K562 (cell line): ENCODE measurements at regions not wholly inside any gene's neighbourhood (a gene's known extent, or its start where the extent isn't known, plus 50 kb on each side); places are given as distances from the start of the nearest gene placed in this dataset.

Source experiments
- ELF4 ChIP-seq: fragments of 450-650 bp; formaldehyde crosslinking; IDR thresholded peaks from 2 replicates; pipeline ENCODE4 v1.4.0; 2022; ENCODE audit warnings: missing genetic modification characterization
- ETS1 ChIP-seq: conservative IDR thresholded peaks from 2 replicates; pipeline ENCODE4 v1.6.1; 2011; ENCODE audit warnings: low read depth, mild to moderate bottlenecking, low read length; ENCODE audit not compliant: control insufficient read depth
- HMG20B ChIP-seq: fragments of 250-450 bp; sonication (Bioruptor Pico); IDR thresholded peaks from 2 replicates; pipeline ENCODE4 v1.5.0; 2021; ENCODE audit warnings: mild to moderate bottlenecking
- HSF4 ChIP-seq: fragments of 250-450 bp; sonication (Bioruptor Pico); IDR thresholded peaks from 2 replicates; pipeline ENCODE4 v2.1.2; 2022; ENCODE audit warnings: mild to moderate bottlenecking, moderate library complexity, borderline replicate concordance
- LEF1 ChIP-seq: fragments of 450-650 bp; IDR thresholded peaks from 2 replicates; pipeline ENCODE4 v1.6.1; 2016; ENCODE audit warnings: mild to moderate bottlenecking
- MGA ChIP-seq: fragments of 450-650 bp; IDR thresholded peaks from 2 replicates; pipeline ENCODE4 v1.6.1; 2016; ENCODE audit warnings: mild to moderate bottlenecking, moderate library complexity
- NCOR1 ChIP-seq: fragments of 450-650 bp; IDR thresholded peaks from 2 replicates; pipeline ENCODE4 v1.6.1; 2016; ENCODE audit warnings: mild to moderate bottlenecking, moderate library complexity
- POLR2H ChIP-seq: IDR thresholded peaks from 2 replicates; pipeline ENCODE4 v1.6.1; 2016; ENCODE audit warnings: missing genetic modification characterization, low read depth, mild to moderate bottlenecking, control low read depth, missing compliant biosample characterization, moderate library complexity
- SP2 ChIP-seq: IDR thresholded peaks from 2 replicates; pipeline ENCODE4 v1.6.1; 2011; ENCODE audit warnings: mild to moderate bottlenecking, low read depth, low read length, moderate library complexity; ENCODE audit not compliant: poor library complexity, severe bottlenecking; ENCODE audit errors: extremely low read depth
- THRB ChIP-seq: fragments of 450-650 bp; formaldehyde crosslinking; conservative IDR thresholded peaks from 2 replicates; pipeline ENCODE4 v1.4.0; 2022; ENCODE audit warnings: mild to moderate bottlenecking, missing genetic modification characterization
- ZFP30 ChIP-seq: fragments of 250-450 bp; sonication (Bioruptor Pico); IDR thresholded peaks from 2 replicates; pipeline ENCODE4 v1.8.0; 2022; ENCODE audit warnings: moderate library complexity, mild to moderate bottlenecking, inconsistent platforms, borderline replicate concordance
- ZNF174 ChIP-seq: fragments of 250-450 bp; sonication (Bioruptor Pico); IDR thresholded peaks from 2 replicates; pipeline ENCODE4 v1.4.0; 2020; ENCODE audit warnings: mild to moderate bottlenecking
- ZNF644 ChIP-seq: fragments of 200-800 bp; sonication (Bioruptor generic); IDR thresholded peaks from 2 replicates; pipeline ENCODE4 v1.6.1; 2016; ENCODE audit warnings: low read depth, missing genetic modification characterization, missing compliant biosample characterization

- no peak for TF ChIP-seq MGA
- TF ChIP-seq POLR2H (tag): no peak
- no peak for TF ChIP-seq THRB (CRISPR knock-in tag)
- TF ChIP-seq HSF4: no peak
- TF ChIP-seq ELF4 (CRISPR knock-in tag): no peak
- no peak for TF ChIP-seq ETS1
- no peak for TF ChIP-seq NCOR1
- TF ChIP-seq ZFP30 (CRISPR knock-in tag): no peak
- TF ChIP-seq LEF1: no peak
- TF ChIP-seq ZNF644: no peak
- TF ChIP-seq ZNF174 (CRISPR knock-in tag): no peak
- no peak for TF ChIP-seq SP2
- no peak for TF ChIP-seq HMG20B
Observed at GRCh38 chr11:41612415-41612814, 153.0 kb upstream of the LRRC4C start (continued).
